GM04504 (cell line): ENCODE measurements at regions not wholly inside any gene's neighbourhood (a gene's known extent, or its start where the extent isn't known, plus 50 kb on each side); places are given as distances from the start of the nearest gene placed in this dataset.
A peak's percentile ranks its signal among the peaks of the same experiment; 100 is the strongest.

Experiments used
- DNase-seq: peaks from one replicate; pipeline ENCODE4 v3.0.0-alpha.2; 2012; ENCODE audit warnings: low read depth

DNA sequence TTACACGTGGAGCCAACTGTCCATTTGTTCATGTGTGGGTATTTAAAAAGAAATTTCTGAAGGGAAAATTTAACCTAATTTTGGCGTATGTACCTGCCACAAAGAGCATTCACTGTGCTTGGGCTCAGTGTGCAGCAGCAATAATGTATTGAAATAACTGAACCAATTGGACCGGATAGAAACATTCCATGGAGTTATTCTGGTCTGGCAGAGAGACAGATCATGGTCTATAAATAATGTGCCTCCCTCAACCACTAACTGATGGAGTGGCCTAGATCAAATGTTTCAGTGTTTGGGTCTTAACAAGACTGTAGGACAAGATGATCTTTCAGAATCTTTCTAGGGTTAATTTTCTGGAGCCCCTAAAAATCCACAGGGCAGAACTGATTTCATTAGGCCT, 469.7 kb downstream of the PRELID2 start:
- no peak for DNase-seq

DNA sequence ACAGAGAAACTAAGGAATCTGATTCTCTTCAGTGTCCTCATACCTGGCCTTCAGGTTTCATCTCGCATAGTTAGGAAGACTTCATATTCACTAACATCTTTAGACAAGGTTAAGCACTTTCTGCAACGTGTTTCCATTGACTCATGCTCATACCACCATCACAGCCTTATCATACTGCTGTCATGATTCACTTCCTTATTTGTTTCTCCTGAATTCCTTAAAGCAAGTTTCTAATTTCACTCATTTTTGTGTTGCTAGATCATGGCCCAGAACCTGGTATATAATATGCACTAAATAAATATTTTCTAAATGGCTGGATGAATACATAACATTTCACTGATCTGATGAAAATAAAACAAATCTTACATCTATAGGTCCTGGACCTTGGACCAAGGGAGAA, 472.9 kb downstream of the PRELID2 start:
- peak; percentile 36 for DNase-seq

- no peak for DNase-seq
These were observed 474.2 kb downstream of the PRELID2 start for GRCh38 chr5:145360936-145361335.

- DNase-seq: no peak
These were observed 484.6 kb downstream of the PRELID2 start for GRCh38 chr5:145350513-145350912.

GRCh38 chr5:145347026-145347616, 488.0 kb downstream of the PRELID2 start:
- peak; percentile 32 for DNase-seq

- DNase-seq: no peak
These were observed 489.4 kb downstream of the PRELID2 start for GRCh38 chr5:145345511-145346287.

GRCh38 chr5:145341842-145342241, 493.3 kb downstream of the PRELID2 start:
- no peak for DNase-seq

DNA sequence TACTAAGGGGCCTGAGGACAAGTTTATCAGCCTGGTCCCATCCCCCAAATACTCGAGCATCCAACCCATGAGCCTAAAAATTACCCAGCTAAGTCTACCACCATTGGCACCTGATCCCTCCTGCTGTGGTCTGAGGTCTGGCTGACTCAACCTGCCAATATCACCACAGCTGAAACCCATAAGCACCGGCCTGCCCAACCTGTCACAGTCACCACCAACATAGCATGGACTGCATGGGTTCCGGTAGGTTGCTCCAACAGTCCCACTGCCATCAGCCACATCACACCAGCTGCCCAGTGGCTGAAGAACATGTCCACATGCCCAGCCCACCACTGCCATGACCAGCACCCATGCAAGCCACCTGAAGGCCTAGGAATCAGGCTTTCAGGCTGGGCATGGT, 495.0 kb downstream of the PRELID2 start:
- DNase-seq: no peak

GRCh38 chr5:145324767-145325479, 510.2 kb downstream of the PRELID2 start:
- no peak for DNase-seq

GRCh38 chr5:145324101-145324500, 511.0 kb downstream of the PRELID2 start:
- no peak for DNase-seq

DNA sequence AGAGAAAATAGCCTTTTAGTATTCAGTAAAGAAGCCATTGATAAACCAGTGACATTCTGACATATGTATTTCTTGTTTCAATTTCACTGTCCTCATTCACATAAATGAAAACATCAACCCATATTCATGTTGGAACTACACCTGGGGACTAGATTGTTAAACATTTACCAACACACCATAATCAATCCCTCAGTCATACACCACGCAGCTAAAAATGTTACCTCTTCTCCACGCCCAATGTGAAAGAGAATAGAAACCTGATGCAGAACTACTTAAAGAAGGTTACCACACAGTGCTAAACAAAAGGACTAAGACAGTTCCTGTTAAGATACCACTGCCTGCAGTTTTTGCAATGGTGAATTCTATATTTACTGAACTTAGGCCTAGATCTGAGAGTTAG, 518.9 kb downstream of the PRELID2 start:
- DNase-seq: no peak

DNA sequence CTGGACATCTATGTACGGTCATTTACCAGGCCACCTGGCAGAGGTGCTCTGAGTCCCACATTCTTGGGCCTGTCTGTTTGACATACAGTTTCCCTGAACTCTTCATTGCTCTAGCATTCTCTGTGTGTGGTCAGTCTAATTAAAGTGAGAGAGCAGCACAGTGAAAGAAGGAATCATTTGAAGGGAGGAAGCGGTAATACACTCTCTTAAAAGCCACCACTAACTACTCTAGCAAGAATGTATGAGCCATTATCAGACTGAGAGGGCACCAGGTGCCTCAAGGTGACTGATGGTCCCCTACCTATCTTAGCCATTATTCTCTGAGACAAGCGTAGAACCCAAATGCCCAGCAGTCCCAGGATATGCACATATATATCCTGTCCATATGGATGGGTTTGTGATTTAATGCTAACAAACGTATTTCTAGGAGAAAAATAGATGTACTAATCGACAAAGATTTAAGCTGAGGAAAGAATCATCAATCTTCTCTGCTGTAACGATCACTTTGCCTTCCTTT, 527.2 kb downstream of the PRELID2 start:
- DNase-seq: no peak

DNA sequence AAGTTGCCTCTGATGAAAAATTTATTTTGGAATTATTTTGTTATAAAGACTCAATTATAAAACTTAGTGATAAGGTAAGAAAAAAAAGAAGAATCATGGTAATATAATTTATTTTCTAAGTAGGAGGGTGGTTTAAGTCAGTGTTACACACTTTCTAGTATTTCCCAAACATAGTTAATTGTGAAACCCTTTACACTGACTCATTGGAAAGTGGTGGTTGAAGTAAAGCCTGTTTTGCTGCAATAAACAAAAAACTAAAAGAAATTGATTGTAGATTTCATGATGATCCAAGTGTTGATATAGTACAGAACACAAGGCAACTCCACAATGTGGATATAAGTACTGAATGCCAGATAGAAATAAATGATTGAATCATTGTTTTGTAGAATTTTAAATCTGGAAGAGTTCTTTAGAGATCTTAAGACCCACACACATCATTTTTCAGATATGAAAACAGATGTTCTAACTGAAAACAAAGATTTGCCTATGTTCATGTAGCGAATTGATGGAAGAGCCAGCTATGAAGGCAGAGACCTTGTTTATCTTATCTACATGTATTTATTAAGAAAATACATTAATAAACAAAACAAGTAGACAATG, 539.8 kb downstream of the PRELID2 start:
- DNase-seq: no peak

DNA sequence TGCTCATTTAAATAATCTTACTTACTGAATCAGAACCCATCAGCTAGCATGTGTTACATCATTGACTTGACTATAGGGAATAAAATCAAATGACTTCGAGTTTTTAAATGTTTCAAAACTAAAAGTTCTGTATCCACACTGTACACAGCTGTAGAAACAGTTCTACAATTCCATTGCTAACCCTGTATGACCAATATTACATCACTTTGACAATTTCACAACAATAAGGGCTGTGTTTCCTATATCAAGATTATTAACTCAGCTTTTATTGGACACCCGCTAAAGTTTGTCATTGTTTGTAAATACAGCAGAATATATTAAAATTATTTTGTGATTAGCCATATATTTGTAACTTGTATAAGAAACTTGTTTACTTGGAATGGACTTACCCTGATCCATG, 540.8 kb downstream of the PRELID2 start:
- DNase-seq: no peak

DNA sequence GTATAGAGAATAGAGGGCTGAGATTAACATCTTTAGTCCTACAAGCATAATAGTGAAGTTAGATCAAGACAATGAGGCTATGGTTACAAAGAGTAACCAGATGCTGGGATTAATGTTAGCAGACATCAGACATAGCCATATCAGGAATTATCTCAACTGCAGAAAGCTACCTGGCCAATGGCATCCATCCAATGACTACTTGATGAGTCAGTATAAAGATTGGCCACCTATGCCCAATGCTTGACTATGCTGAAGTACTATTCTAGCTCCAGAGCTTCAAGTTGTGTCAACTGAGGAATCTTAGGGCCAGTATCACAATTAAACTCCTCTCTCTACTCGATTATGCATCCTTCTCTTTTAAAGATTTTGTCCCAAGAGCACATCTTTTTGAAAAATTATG, 541.4 kb downstream of the PRELID2 start:
- no peak for DNase-seq

- DNase-seq: no peak
These were observed 542.9 kb downstream of the PRELID2 start for GRCh38 chr5:145292278-145292677.

- peak; percentile 3 for DNase-seq
These were observed 551.9 kb downstream of the PRELID2 start for GRCh38 chr5:145283141-145283810.

DNA sequence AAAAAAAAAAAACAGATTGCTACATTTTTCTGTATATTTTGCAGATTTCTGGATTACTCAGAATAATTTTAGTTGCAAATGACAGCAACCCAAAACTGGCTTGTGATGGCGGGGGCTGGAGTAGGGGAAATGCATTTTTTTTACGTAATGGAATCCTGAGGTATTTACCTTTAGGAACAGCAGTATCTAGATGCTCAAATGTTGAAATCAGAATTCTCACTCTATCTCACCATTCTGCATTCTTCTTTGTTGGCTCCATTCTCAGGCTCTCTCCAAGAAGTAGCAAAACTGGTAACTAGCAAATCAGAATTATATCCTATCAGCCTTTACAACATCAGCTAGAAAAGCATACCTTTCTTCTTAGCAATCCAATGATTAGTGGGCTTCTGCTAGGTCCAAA, 554.3 kb downstream of the PRELID2 start:
- DNase-seq: no peak

- no peak for DNase-seq
These were observed 554.9 kb downstream of the PRELID2 start for GRCh38 chr5:145280214-145280613.

DNA sequence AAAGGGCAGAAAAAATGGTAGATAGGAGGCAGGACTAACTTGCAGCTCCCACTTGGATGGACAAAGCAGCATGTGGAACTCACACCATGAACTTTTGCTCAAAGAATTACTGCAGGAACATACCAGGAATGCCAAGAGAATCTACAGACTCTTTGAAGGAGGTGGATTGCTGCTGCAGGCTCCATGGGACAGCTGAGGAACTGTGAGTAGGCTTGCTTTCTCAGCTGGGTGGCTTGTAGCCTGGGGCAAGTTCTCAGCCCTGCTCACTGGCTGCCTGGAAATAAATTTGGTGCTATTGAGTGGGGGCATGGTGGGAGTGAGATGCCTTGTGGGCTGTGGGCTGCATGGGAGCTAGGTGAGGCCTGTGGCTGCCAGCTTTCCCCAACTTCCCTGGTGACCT, 574.5 kb downstream of the PRELID2 start:
- DNase-seq: no peak

- DNase-seq: no peak
These were observed 587.4 kb downstream of the PRELID2 start for GRCh38 chr5:145247745-145248040.
